ENCODE measurements at regions not wholly inside any gene's neighbourhood (a gene's known extent, or its start where the extent isn't known, plus 50 kb on each side); places are given as distances from the start of the nearest gene placed in this dataset.

DNA sequence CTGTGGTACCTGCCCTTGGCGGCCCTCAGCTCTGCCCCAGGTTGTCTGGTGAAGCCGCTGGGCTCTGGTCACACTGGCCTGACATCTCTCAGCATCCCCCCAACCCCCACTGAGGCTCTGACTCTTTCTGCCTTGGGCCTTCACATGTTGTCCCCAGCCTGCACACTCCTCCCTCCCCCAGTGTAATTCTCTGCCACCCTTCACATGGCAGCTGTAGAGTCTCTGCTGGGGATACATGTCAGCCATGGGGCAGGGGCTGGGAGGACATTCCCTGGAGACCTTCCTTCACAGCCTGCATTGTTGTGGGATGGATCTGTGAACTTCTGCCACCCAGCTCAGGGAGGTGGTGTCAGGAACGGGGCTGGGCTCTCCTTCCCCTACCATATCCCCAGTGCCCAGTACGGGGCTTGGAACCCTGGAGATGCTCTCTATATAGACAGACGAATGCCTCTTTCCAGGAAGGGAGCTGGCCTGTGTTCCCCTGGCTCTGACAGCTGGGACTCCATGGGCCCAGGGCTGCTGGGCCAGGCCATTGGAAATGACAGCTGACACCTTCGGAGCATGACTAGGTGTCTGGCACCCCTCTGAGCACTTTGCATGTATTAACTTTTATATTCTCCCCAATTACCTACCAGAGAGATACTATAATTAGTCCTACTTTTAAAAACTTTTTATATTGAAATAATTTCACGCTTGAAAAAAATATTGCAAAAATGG lies 151.5 kb downstream of the INHBB start:
- DNase-seq (ENCODE audit: low read depth, low spot score): no peak

DNA sequence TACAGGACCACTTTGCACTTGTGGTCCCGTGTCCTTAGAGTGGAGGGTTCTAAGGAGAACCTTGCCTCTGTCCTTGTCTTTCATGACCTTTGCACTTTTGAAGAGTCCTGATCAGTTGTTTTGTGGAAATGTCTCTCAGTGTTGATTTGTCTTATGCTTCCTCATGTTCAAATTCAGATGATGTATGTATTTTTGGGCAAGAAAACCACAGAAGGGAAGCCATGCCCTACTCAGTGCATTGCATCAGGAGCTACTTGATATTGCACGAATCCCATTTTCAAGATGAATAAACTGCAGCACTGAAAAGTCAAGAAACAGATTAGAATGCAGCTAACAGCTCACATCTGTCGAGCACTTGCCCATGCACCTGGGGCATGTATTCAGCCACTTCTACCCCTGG lies 152.2 kb downstream of the INHBB start:
- DNase-seq (ENCODE audit: low read depth, low spot score): no peak

DNA sequence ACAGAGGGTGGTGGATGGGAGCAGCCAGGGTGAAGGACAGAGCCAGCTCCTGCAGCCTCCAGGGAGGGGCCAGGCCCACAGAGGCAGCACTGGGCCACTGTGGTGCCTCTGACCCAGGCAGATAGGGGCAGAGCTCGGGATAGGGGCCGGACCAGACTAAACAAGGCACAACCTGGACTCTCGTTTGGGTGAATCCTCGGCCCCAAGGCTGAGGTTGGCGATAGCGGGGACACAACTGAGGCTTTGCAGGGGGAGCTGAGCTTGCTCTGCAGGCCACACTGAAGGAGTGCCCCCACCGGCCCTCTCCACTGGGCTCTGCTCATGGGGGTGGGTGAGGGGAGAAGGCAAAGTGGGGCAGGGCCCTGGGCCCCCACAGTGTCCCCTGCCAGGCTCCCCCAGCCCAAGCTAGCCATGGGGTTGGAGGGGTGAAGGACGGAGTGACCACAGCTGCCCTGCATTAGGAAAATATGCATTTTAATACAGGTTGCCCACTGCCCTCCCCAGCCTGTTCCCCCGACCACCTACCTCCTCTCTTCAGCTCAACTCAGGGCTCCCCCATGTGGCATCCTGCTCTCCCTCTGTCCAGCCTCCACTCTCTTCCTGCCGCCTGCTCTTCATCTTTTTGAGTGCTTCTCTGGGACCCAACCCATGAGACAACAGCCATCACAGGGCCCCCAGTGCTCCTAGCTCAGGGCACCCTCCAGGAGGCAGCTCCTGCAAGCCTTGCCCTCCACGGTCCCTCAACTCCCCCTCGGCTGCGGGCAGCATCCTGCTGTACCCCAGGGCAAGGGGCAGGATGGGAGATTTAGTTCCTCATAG lies 152.8 kb downstream of the INHBB start:
- no peak for DNase-seq (ENCODE audit: low read depth, low spot score)

DNA sequence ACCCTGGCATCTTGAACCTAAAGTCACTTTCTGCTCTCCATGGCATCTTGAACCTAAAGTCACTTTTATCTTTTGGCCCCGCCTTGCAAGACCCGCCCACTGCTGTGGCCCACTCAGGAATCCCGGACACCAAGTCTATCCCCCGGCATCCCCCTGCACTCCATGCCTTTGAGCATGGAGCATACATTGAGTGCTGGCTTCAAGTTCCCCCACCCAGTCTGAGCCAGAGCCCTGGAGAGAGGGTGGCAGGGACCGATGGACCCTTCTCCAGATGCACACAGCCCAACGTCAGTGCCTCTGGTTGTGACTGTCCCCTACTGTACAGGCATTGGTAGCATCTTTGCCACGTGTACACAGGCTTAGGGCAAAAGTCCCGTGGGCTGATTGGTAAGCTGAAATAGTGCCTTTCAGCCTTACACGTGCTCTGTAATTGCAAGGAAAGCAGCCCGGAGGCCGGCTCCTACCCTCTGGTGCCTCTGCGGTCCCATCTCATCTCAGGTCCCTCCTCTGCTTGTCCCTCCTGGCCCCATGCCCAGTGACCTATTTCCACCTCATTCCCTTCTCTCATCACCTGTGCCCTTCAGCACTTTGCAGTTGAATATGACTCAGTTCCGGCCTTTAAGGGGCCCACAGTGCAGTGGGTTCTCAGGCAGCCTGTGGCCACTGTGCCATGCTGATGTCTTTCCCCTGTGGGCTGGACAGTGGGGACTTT lies 154.0 kb downstream of the INHBB start:
- DNase-seq (ENCODE audit: low read depth, low spot score): no peak

GRCh38 chr2:120501591-120501990 lies 155.7 kb downstream of the INHBB start:
- no peak for DNase-seq (ENCODE audit: low read depth, low spot score)

DNA sequence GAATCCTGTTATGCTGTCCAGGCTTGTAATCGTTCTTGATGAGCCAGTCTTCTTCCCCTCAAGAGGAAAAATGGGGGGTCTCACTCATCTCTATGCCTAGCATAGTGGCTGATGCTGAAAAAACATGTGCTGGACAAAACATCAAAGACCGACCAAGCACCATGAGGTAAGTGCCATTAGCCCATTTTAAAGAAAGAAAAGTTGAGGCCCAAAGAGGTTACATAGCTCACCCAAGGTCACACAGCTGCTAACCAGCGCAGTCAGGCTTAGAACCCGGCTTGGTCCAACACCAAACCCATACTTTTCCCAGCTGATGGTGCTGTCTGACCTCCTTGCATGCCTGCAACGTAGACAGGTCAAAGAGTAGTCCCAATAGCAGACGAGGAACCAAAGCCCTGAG lies 156.4 kb downstream of the INHBB start:
- no peak for DNase-seq (ENCODE audit: low read depth, low spot score)

GRCh38 chr2:120502761-120503160 lies 156.8 kb downstream of the INHBB start:
- no peak for DNase-seq (ENCODE audit: low read depth, low spot score)

DNA sequence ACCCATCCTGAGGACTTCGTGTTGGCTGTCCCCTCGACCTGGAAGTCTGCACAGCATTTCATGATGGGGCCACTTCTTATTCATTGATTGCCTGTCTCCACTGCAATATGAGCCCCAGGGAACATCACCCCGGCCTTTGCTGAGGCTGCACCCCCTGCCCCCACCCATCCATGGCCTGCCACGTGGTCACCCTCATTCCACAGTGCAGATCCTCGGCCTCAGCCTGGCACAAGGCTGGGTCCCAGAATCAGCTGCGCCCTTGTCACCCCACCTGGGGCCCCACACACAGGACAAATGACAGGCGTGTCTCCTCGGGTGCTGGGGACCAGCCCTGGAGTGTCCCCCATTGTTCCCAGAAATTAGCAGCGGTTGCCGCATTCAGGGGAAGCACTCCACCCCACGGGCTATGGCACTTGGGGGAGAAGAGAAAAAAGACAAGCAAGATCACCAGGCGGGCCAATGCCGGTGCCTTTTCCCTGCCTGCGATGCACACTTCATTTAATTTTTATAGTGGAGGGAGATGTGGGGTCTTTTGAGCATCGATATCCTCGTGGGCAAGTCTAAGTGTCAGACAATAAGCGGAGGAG lies 157.4 kb downstream of the INHBB start:
- no peak for DNase-seq (ENCODE audit: low read depth, low spot score)

- DNase-seq (ENCODE audit: low read depth, low spot score): no peak
Measured at GRCh38 chr2:120503793-120504571, 158.0 kb downstream of the INHBB start.

DNA sequence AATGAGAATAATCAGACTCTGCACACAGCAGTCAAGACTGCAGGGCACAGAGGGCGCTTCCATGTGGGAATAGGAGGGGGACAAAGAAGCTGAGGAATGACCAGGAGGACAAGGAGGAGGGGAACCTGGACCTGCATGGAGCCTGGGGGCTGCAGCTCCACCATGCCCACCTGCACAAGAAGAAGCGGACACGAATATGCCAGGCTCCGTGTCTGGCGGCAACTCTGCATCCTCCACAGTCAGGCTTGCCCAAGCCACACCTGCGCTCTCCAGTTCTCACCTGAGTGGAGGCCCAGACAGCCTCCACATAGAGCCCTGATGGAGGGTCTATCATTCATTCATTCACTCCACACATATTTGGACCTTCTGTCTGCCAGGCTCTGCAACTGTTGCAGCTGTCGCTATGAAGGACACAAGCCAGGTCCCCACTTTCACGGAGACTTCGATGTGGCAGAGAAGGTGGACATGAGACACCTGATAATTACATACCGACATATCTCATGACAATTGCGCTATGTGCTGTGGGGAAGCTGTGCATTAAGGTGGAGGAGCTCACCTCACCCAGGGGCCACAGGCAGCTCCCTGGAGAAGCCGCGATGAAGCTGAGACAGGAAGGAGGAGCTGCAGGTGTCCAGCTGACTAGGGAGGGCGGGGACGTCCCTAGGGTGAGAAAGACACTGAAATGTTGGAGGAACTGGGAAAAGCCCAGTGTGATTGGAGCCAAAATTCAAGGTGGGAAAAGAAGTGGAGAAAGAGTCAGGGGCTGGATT lies 159.2 kb downstream of the INHBB start:
- no peak for DNase-seq (ENCODE audit: low read depth, low spot score)

DNA sequence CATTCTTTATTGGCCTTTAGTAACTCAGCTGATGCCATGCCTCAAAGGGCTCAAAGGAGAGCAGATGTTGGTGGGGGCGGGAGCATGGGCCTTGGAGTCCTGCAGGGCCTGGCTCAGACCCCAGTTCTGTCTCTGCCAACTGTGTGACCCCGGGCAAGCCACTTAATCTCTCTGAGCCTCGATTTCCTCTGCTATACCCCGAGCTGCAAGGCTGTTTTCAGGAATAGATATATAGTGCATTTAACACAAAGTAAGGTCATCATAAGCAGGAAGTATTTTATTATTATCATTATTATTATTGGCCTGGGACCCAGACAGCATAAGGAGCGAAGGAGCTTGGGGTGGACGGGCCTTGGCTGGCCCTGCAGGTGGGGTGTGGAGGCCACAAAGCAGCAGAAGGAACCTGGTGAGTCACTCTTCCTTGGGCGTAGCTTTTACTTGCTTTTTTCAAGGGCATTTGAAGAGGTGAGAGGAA lies 162.7 kb downstream of the INHBB start:
- no peak for DNase-seq (ENCODE audit: low read depth, low spot score)

- DNase-seq (ENCODE audit: low read depth, low spot score): no peak
Measured at GRCh38 chr2:120509213-120509815, 163.4 kb downstream of the INHBB start.

DNA sequence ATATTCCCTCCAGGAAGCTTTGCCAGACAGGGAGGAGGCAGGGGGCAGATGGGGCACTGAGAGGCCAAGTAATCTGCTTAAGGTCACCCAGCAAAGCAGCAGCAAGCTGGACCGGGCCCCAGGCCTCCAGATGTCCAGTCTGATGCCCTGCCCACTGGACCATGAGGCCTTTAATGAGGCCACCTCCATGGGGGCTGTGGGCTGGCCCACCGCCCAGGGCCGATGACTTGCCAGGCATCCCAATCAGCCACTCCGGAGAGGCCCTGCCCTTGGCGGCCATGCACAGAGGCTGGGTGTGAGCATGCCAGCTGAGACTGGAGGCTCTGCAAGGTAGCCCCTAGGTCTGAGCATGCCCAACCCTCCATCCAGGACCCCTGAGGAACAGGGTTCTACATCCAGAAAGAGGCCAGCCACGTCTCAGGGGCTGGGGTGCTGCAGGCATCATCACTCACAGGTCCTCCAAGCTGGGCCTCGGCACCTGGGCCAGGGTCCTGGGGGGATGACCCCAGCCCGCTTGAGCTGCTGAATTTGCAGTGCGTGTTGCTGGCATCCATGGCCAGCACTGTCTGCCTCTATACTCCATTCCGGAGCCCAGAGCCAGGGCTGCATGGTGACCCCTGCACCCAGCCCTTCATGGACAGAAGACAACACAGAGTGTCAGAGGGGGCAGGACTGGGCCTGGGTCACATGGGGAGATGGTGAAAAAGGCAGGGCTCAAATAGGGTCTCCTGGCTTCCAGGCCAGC lies 164.2 kb downstream of the INHBB start:
- no peak for DNase-seq (ENCODE audit: low read depth, low spot score)

DNA sequence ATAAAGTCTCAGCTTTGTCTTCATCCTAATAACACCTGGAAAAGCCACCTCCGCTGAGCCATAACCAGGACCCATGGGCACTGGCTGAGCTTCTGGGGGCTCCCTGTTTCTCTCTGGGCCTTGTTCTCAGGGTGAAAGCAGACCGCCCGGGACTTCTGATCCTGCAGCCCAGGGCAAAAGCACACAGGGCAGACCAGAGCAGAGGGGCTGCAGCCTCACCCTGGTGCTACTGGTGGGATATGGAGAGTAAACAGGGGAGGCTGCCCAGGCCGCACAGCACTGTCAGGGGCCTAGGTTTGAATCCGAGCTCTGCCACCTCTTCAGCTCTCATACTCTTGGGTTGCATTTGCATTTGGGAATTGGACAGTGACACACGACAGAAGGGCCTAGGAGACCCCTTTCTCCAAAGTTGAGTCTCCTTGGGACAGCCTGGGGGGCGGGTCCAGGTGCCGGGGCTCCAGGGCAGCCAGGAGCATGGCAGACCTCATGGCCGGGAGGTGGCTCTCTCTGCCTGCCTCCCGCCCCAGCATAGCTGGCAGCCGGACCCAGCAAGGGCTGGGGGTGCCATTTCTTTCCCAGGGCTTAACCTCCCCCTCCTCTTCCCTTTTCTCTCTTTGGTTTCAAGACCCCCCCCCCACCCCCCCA lies 164.9 kb downstream of the INHBB start:
- DNase-seq (ENCODE audit: low read depth, low spot score): no peak

DNA sequence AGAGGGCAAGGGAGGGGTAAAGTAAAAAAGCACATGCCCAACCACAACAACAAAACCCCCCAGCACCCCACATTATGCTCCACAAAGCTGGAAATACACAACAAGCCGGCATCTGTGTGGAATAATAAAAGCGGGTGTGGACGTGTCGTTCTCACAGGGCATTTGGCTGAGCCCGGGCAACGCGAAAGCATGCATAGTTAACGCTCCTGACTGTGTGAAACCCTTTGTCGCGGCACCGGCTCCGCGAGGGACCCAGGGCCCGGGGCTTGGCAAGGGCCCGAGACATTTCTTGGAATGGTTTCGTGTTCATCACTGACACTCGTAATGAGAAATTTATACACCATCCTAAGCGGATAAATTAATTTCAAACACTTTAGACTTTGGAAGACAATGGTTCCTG lies 165.6 kb downstream of the INHBB start:
- no peak for DNase-seq (ENCODE audit: low read depth, low spot score)

DNA sequence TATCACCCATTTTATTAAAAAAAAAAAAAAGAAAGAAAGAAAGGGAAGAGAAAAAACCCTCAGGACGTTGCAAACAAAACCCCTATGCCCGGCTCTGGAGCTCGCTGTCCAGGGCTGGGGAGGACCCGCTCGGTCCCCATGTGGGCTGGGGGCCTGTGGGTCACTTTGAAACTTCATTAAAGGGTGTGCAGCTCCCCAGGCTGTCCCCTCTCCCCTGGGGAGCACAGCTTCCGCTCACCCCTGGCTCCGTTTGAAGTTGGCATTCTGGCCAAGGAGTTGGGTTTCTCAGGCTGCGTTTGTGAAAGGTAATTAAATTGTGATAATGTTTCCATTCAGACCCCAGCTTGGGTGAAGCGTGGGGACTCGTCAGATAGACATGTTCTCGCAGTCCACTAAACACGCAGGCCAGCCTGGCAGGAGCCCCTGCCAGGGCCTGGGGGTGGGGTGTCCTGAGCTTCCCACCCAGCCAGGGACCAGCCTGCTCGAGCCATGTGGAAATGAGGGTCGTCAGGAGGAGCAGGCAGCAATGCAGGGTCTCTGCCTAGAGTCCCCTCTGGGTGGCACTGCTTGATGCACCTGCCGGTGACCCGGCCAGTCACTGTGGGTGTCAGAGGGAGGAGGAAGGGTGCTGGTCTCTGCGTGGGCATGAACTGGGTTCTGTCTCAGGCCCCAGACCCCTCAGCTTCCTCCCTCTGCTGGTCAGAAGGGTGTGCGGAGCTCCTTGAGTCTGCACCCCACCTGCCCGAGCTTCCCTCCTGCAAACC lies 166.2 kb downstream of the INHBB start:
- no peak for DNase-seq (ENCODE audit: low read depth, low spot score)

GRCh38 chr2:120513776-120514357 lies 167.9 kb downstream of the INHBB start:
- no peak for DNase-seq (ENCODE audit: low read depth, low spot score)

- no peak for DNase-seq (ENCODE audit: low read depth, low spot score)
Measured at GRCh38 chr2:120514521-120514920, 168.6 kb downstream of the INHBB start.

All from activated naive CD8-positive, alpha-beta T cell treated with anti-CD3 and anti-CD28 coated beads, Interleukin-2, amount 50 U/mL, for 16 hours (primary cell).